Stimulated activated CD4-positive, alpha-beta T cell treated with anti-CD3 and anti-CD28 coated beads, Interleukin-1b, Interleukin-23, amount 100 ng/mL, for 48 hours (primary cell): ENCODE measurements at regions not wholly inside any gene's neighbourhood (a gene's known extent, or its start where the extent isn't known, plus 50 kb on each side); places are given as distances from the start of the nearest gene placed in this dataset.
"Not testable (repeated sequence)": the region's sequence is repeated elsewhere in the genome, so short reads cannot be mapped to it uniquely, and the experiment has no call there.

Source experiments
- DNase-seq: peaks from one replicate; pipeline ENCODE4 v3.0.0-alpha.2; 2020

DNA sequence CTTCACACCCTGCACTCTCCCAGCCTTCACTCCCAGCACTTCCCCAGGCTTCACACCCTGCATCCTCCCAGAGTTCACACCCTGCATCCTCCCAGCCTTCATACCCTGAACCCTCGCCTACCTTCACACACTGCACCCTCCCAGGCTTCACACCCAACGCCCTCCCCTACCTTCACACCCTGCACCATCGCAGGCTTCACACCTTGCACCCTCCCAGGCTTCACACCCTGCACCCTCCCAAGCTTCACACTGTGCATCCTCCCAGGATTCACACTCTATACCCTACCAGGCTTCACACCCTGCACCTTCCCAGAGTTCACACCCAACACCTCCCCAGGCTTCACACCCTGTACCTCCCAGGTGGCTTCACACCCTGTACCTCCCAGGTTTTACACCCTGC is 448.7 kb upstream of the MYT1L start:
- no peak for DNase-seq

DNA sequence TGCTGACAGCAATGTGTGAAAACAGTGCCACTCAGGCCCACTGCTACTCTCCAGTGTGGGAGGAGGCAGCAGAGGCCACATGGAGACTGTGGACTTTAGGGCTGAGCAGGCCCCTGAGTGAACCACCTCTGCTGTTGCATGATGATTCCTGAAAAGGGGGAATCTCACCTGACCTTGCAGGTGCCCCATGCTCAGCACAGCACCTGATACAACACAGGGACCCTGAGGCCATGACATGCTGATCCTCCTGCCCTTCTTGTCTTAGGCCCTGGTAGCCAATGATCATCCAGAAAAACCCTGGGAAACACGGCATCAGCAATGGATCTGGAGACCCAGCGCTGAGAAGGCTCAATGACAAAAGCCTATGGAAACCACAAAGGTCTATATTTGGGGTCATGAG is 446.8 kb upstream of the MYT1L start:
- no peak for DNase-seq

DNA sequence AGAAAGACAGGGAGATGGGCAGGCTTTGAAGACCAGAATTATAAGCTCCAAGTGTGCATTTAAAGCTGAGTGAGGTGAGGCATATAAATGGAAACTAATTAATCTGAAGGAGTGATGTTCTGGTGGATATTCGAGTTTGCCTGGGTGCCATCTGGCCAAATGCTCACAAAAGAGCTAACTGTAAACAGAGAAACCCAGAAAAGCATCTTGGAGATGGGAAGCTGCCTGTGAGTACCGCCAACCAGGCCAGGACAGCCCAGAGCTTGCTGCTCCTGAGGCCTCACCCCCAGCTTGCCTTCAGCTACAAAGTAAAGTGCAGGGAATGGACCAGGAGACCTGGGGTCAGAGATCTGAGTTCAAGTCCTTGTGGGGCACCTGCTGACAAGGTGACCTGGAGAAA is 446.1 kb upstream of the MYT1L start:
- no peak for DNase-seq

DNA sequence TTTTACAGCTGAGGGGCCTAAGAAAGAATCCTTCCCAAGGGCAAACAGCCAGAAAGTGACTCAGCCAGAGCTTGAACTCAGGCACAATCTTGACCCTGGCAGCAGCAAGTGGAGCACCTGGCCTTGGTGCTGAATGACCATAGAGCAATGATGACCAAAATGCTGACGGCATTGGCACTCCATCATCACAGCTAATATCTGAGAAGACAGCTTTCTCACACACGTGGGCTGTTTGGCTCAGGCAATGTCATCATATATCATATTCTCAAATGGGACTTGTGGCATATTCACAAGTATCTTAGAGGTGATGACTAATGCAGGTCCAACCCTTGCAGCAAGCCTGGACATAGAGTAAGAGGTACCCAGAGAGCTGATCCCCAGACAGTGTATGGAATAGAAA is 443.9 kb upstream of the MYT1L start:
- DNase-seq: no peak

DNA sequence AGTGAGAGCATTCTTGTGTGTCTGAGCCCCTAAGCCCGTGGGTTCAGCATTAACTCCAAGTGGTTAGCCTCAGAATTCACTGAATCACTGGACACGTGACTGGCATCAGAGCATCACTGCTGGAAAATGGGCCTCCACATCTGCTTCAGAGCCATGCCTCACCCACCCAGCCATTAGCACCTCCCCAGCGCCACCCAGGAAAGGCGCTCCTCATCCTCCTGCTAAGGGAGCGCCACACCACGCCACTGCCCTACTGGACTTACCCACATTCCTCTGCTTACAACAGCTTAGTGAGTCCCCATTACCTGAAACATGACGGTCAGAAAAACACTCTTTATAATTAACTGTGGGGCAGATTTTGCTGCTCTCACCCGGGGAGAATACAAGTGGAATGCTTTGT is 442.6 kb upstream of the MYT1L start:
- no peak for DNase-seq

DNA sequence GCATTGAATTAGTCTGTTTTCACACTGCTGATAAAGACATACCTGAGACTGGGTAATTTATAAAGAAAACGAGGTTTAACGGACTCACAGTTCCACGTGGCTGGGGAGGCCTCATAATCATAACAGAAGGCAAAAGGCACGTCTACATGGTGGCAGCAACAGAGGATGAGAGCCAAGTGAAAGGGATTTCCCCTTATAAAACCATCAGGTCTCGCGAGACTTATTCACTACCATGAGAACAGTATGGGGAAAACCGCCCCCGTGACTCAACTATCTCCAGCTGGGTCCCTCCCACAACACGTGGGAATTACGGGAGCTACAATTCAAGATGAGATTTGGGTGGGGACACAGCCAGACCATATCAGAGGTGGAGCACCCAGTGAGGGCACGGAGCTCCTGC is 442.0 kb upstream of the MYT1L start:
- not testable (repeated sequence) for DNase-seq

DNA sequence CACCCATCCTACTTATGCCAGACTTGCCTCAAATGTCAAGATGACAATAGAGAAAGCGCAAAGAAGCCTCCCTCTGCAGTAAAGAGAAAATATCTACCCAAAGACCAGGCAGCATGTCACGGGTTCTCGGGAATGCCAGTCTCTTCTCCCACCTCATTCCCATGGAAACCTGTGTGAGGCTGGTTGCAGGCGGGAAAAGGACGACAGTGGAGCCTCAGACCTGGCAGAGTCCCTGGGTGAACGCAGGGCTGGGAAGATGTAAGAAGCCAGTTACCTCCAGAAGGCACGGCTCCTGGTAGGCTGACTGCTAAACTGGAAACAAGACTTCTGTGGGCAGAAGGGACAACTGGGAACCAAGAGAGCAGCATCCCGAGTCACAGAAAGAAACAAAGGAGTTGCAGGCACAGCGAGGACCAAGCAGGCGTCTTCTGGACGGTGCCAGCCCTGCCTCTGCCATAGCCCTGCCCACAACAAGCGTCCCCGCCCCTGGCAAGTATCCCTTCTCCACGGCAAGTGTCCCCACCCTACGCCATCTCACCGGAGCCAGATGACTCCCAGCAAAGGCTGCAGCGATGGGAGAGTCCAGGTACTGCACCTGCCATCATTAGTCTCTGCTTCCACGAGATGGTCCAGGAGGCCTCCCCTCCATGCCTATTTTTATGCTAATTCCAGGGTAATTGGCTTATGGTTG is 440.8 kb upstream of the MYT1L start:
- DNase-seq: no peak

DNA sequence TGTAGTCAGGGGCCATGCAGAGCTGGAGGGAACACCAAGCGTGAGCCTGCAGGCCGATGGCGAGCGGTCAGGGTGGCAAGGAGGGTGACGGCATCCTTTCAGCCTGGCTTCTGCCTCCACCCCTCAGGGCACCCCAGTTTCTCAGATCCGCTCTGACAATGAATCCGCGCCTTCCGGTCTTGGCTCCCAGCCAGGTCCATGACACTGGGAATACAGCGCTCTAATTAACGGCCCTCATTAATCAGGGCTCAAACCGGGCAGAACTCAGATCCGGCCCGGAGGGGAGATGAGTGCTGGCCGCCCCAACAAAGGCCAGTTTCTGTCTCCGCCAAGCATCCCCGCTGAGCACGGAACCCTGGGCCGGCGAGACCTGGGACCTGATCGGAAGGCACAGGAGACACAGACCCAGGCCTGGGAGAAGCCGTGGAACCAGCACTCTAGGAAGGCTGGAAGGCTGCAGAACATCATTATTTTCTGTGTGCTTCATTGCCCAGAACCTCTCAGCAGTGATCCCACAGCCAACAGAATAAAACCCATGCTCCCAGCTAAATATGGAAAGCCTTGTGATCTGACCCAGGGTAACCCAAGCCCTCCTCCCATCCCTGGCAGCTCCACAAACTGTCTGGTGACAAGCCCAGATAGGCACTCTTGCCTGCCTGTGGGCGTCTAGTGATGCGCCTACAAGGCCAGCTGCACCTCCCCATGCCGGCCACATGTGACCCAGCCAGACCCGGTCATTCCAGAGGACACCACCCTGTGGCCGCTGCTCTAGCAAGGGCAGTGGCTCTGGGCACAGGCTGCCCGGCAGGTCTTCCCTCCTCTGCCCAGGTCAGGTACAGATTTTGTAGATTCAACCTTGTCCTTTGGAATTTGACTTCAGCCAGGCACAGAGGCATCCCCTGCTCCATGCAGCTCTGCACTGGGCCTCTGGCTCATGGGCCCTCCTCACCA is 438.7 kb upstream of the MYT1L start:
- DNase-seq: no peak

DNA sequence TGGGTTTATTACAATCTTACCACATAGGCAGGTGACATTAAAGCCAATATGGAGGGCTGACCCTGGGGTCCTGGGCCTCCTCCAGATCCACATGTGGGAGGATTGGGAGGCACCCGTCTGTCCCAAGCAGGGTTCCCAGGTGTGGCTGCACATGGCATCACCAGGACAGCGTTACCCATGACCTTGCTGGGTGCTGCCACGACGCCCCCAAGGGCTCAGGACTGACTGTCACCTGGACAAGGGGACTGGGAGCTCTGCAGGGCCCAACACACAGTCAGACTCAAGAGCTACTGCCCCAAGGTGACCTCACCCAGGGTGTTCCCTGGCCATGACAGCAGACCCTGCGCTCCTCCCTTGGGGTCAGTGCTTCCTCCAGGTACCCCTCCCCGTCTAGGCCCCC is 437.4 kb upstream of the MYT1L start:
- DNase-seq: no peak

DNA sequence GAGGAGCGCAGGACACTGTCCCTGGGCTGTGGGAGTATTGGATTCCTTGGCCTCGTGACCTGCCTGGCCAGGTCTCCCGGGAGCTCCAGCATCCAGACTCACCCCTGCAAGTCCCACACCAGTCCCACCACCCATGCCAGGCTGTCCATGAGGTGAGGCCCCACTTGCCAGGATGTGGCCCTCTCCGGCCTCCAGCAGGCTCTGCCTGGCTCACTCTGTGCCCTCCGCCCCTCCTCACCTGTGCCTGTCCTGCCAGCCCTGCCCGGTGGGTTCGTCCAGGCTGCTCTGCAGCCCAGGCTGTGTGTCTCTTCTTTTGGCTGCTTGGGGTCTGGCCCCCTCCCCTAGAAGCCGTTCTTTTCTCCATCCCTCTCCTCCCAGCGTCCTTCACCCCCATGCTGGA is 436.8 kb upstream of the MYT1L start:
- DNase-seq: no peak

DNA sequence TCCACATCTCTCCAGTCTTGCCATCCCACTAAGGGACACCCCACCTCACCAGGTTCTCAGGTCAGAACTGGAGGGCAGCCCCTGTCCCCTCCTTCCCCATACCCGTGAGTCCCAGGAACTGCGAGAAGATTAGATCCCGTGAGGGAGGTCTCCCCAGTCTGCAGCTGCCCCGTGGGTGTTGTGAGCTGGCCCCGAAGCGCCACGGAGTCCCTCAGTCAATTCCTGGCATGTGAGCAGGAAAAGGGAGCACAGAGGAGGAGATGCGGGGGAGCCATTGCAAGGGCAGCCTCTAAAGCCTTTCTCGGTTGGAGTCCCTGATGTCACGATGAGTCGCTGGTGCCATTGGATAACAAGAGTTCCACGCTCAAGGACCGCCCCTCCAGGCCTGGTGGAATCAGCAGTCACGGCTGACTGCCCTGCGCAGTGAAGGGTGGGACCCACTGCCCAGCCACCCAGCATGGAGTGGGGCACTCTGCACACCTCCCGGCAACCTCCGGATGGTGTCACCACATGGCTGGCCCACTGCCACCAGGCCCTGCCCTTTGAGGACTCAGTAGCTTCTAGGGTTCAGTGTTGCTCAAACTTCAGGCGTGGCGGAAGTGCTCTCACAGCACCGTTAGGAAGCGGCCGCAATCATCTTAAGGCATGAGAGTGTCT is 434.9 kb upstream of the MYT1L start:
- no peak for DNase-seq

DNA sequence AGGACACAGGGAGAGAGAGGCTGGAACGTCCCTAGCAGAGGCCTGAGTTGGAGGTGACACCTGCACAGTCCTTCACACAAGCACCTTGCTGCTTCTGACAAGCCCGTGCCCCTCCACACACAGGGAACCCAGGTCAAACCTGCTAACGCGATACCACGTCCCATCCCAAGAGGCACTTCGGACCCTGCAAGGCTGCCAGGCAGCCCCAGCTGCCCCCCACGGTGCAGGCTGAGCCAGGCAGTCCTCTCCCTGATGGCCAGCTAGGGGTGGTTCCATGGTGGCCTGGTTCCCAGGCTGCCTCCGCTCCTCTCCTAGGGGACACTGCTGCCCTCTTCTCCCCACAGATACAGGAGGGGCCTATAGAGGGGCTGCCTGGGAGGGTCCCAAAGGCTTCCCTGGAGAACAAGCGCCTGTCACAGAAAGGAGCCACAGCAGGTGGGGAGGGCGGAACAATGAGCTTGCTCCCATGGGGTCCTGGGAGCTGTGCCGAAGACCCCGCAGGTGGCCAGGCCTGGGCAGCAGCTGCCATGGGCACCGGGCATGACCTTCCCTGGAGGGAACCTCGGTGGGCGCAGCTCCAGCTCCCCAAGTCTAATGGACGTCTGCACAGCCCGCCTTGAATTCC is 434.2 kb upstream of the MYT1L start:
- no peak for DNase-seq

DNA sequence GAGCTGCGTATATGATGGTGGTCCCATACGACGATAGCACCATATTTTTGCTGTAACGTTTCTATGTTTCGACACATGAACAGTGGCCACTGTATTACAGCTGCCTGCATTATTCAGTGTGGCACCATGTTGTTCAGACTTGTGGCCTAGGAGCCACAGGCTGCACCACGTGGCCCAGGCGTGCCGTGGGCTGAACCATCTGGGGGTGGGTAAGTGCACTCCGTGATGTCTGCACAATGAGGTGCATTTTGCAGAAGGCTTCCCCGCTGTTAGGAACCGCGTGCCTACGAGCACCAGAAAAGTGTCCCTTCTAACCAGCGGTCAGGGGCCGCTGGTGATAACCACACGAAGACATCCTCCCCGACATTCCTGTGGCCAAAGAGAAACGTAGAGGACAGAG is 433.7 kb upstream of the MYT1L start:
- no peak for DNase-seq

DNA sequence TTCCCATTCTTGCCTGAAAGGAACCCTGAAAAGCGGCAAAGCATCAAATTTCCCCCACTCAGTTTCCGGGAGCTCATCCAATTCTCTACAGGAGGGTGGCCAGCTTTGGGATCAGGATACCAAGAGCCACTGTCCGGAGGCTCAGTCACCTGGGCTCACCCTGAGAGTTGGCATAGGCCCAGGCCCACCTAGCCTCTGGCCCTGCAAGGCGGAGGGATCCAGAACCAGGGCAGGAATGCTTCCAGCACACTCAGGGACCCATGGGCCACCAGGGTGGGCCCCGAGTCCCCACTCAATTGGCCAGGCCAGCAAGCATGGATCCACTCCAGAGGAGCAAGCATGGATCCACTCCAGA is 432.9 kb upstream of the MYT1L start:
- DNase-seq: no peak

DNA sequence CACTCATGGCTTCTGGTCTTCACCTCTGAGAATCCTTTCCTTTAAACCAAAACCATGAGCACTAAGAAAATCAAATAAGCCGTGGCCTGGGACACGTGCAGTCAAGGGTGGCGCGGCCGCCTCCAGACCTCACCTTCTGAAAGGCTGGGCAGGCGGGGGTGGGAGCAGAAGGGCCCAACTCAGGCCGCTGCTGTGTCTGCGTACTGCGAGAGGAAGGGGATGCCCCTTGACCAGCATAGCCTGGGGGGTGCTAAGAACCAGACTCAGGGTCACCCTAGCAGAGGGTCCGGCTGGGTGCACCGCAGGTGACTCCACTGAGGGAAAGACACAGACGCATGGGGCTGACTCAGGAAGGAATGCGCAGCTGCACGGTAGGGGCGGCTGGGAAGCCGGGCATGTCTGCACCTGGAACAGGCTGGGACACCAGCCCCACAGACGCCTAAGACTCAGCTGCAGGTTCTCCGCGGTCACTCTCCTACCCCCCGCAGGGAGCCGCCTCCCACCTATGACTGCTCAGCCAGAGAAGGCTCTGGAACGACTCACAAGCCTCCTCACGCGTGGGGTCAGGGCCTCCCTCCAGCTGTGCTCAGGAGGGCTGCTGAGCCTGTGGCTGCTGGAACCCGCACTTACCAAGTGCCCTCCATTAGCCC is 432.4 kb upstream of the MYT1L start:
- no peak for DNase-seq

DNA sequence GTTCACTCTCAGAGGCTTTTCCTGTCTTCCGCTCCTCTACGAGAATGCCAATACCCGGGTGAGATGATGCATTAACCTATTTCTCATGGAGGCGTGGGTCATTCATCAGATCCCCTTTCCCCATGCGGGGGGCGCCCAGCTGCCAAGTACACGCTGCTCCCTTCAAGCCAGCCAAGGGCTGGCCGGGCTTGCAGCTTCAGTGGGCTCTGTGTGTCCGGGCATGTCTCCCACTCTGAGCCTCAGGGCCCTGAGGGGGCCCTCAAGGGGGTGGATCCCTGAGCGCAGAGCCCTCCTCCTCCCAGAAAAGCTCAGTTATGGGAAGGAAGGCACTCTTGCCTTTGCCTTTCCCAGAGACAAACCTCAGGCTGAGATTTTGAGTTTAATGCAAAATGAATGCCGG is 431.8 kb upstream of the MYT1L start:
- DNase-seq: no peak

DNA sequence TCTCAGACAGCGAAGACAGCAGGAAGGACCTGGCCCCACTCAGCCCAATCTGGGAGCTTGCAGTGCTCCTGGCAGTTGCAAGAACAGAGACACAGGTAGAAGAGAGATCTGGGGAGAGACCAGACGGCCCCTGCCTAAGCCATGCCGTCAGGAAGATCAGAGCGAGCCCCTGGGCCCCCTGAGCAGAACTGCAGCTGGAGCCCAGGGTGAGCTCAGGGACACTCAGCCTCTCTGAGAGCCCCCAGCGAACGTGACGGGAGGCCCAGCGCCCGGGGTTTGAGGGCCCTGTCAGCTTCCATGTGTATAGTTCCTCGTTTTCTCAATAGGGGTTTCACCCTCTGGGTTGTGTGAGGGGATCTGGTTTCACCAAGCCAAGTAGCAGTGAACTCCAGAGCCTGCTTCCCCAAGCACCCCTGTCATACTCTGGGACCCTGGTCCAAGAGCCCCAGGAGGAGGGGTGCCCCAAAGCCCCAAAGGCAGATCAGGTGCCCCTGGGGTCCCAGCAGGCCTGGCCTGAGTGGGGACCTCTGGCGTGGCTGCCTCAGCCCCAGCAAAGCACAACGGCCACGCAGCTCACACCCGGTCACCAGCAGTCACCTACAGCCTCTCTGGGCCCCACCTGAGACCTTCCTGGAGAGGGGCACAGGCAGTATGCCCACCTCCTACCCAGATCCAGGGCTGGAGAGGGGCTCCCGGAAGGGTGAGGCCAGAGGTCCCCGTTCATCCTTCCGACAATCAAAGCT is 431.3 kb upstream of the MYT1L start:
- no peak for DNase-seq

DNA sequence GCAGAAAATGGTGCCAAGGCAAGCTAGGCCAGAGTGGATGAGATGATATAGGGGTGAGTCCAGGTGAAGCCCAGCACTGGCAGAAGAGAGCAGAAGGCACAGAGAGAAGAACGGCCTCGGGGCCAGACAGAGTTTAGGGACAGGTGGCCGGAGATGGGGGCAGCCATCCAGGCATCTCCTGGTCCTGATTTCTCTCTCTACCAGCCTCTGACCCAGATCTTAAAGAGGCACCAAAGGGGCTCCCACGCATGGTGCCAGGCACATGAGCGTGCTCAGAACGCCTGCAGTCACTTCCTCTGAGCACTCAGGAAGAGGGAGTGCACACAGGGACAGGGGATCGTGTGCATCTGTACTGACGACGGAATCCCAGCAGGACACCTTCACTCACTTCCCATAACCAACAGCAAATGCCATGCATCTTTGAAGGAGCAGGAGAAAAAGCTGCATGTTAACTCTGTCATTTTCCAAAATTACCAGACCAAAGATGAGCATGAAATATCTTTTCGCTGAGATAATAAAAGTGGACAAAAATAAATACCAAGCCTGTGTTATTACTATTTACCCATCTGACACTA is 427.8 kb upstream of the MYT1L start:
- DNase-seq: no peak

DNA sequence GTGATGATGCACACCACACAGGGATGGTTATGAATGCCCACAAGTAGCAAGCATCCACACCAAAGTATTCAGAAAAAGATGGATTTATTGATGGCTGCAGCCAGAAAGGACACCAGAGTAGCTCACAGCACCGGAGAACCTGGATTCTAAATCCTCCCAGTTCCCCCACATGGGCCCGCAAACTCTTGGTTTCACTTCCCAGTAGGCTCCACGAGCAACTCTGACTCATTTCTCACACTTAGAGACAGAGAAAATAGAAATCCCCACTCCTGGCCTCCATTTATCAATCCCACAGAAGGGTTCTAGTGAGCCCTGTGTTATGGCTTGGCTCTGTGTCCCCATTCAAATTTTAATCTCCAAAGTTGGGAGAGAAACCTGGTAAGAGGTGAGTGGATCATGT is 426.7 kb upstream of the MYT1L start:
- no peak for DNase-seq

DNA sequence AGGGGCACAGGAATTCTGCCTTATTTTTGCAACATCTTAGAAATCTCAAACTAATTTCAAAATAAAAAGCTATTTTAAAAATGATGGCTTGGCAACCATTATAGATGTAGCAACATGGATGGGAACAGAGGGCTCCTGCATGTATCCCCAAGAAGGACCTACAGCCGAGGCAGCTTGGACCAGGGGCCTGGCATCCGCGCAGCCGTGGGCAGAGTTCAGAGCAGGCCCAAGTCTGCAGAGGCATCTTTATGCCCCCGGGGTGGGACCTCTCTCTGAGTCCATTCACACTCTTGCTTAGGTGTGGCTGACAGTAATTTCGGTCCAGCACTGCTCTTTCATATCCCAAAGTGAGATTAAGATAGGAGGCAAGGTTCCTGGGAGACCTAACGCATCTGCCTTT is 425.8 kb upstream of the MYT1L start:
- no peak for DNase-seq

DNA sequence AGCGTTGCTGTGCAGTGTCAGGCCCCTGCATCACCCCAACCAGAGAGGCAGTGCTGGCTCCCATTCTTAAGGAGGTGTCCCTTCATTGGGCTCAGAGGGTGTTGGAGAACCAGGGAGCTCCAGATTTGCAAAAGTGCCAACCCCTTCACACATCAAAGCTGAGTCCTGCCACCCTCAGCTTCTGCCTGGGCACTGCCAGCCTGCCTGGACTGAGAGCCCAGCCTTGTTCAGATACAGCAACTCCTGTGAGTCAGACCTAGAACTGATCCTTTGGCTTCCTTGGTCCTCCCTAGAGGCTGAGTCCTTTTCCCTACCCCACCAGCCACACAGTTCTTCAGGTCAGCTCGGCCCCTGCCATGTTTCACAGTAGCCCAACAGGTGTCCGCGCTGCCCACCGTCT is 424.9 kb upstream of the MYT1L start:
- DNase-seq: no peak

DNA sequence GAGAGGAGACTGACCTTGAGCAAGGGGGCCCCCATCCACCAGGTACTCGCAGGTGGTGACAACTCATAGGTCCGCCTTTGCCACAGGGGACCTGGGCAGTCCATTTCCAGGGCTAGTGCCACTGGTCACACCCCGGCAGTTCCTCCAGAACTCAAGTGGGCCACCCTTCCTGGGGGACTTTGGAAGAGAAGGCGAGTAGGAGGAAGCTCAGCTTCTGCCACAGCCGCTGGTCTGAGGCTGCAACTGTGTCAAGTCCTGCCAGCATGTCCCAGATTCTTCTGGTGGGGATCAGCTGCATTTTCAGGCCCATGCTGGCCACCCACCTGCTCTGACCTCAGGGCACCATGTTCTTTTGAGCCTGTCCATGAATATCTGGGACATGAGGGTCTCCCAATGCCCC is 423.9 kb upstream of the MYT1L start:
- DNase-seq: no peak
